ENCODE measurements at regions not wholly inside any gene's neighbourhood (a gene's known extent, or its start where the extent isn't known, plus 50 kb on each side); places are given as distances from the start of the nearest gene placed in this dataset.

- no peak for DNase-seq
Measured at GRCh38 chr6:14807971-14808370, 437.9 kb upstream of the JARID2 start.

GRCh38 chr6:14810021-14810420, 435.8 kb upstream of the JARID2 start:
- no peak for DNase-seq

GRCh38 chr6:14811775-14812428, 434.0 kb upstream of the JARID2 start:
- no peak for DNase-seq

- DNase-seq, result no peak
Measured at GRCh38 chr6:14814016-14814415, 431.9 kb upstream of the JARID2 start.

- DNase-seq, result no peak
Measured at GRCh38 chr6:14816116-14816859, 429.6 kb upstream of the JARID2 start.

- no peak for DNase-seq
Measured at GRCh38 chr6:14817074-14817473, 428.8 kb upstream of the JARID2 start.

- DNase-seq, result no peak
Measured at GRCh38 chr6:14818422-14818884, 427.4 kb upstream of the JARID2 start.

- DNase-seq, result no peak
Measured at GRCh38 chr6:14819001-14819400, 426.9 kb upstream of the JARID2 start.

GRCh38 chr6:14819840-14820420, 425.9 kb upstream of the JARID2 start:
- DNase-seq, result no peak

GRCh38 chr6:14822012-14822553, 423.8 kb upstream of the JARID2 start:
- no peak for DNase-seq

GRCh38 chr6:14822679-14823078, 423.2 kb upstream of the JARID2 start:
- no peak for DNase-seq

- no peak for DNase-seq
Measured at GRCh38 chr6:14824060-14824459, 421.8 kb upstream of the JARID2 start.

GRCh38 chr6:14824484-14825275, 421.2 kb upstream of the JARID2 start:
- DNase-seq, result no peak

- no peak for DNase-seq
Measured at GRCh38 chr6:14826456-14826855, 419.4 kb upstream of the JARID2 start.

- no peak for DNase-seq
Measured at GRCh38 chr6:14827354-14827753, 418.5 kb upstream of the JARID2 start.

GRCh38 chr6:14828201-14828611, 417.7 kb upstream of the JARID2 start:
- DNase-seq, result no peak

- DNase-seq, result no peak
Measured at GRCh38 chr6:14831070-14831469, 414.8 kb upstream of the JARID2 start.

GRCh38 chr6:14831937-14832336, 413.9 kb upstream of the JARID2 start:
- DNase-seq, result no peak

- DNase-seq, result no peak
Measured at GRCh38 chr6:14832427-14832826, 413.4 kb upstream of the JARID2 start.

GRCh38 chr6:14834851-14835530, 410.9 kb upstream of the JARID2 start:
- no peak for DNase-seq

GRCh38 chr6:14837435-14837834, 408.4 kb upstream of the JARID2 start:
- no peak for DNase-seq

- no peak for DNase-seq
Measured at GRCh38 chr6:14838133-14838583, 407.7 kb upstream of the JARID2 start.
